HG03060 (cell line): ENCODE measurements at regions not wholly inside any gene's neighbourhood (a gene's known extent, or its start where the extent isn't known, plus 50 kb on each side); places are given as distances from the start of the nearest gene placed in this dataset.

Experiments used
- ATAC-seq: cut with Tn5 transposase; IDR thresholded peaks from one replicate; pipeline ENCODE4 v1.9.1; 2021; ENCODE audit warnings: low read depth, moderate number of reproducible peaks; ENCODE audit not compliant: unreplicated experiment

- no peak for ATAC-seq
These were observed 438.5 kb downstream of the CCSER2 start for GRCh38 chr10:84766923-84767322.

- ATAC-seq = no peak
These were observed 439.7 kb downstream of the CCSER2 start for GRCh38 chr10:84768132-84768531.

GRCh38 chr10:84770824-84771223 is 442.4 kb downstream of the CCSER2 start:
- no peak for ATAC-seq

- ATAC-seq = peak; percentile 55
These were observed 455.0 kb downstream of the CCSER2 start for GRCh38 chr10:84783386-84783785.

GRCh38 chr10:84783909-84784308 is 455.5 kb downstream of the CCSER2 start:
- no peak for ATAC-seq

- no peak for ATAC-seq
These were observed 456.4 kb downstream of the CCSER2 start for GRCh38 chr10:84784749-84785148.

GRCh38 chr10:84789026-84789425 is 460.6 kb downstream of the CCSER2 start:
- ATAC-seq = no peak

- ATAC-seq = no peak
These were observed 469.9 kb downstream of the CCSER2 start for GRCh38 chr10:84798312-84798711.

- ATAC-seq = no peak
These were observed 472.8 kb downstream of the CCSER2 start for GRCh38 chr10:84801156-84801555.

- no peak for ATAC-seq
These were observed 473.5 kb downstream of the CCSER2 start for GRCh38 chr10:84801916-84802315.

- no peak for ATAC-seq
These were observed 476.8 kb downstream of the CCSER2 start for GRCh38 chr10:84805149-84805548.

- ATAC-seq = no peak
These were observed 482.7 kb downstream of the CCSER2 start for GRCh38 chr10:84811113-84811512.

GRCh38 chr10:84818961-84819360 is 490.6 kb downstream of the CCSER2 start:
- ATAC-seq = no peak

GRCh38 chr10:84820120-84820519 is 491.7 kb downstream of the CCSER2 start:
- ATAC-seq = no peak

- no peak for ATAC-seq
These were observed 492.2 kb downstream of the CCSER2 start for GRCh38 chr10:84820596-84820995.

GRCh38 chr10:84822931-84823630 is 494.7 kb downstream of the CCSER2 start:
- no peak for ATAC-seq

- ATAC-seq = no peak
These were observed 496.1 kb downstream of the CCSER2 start for GRCh38 chr10:84824525-84824924.

- no peak for ATAC-seq
These were observed 496.9 kb downstream of the CCSER2 start for GRCh38 chr10:84825330-84825729.

GRCh38 chr10:84826704-84827103 is 498.3 kb downstream of the CCSER2 start:
- no peak for ATAC-seq

- ATAC-seq = no peak
These were observed 500.7 kb downstream of the CCSER2 start for GRCh38 chr10:84829131-84829530.

- no peak for ATAC-seq
These were observed 508.8 kb downstream of the CCSER2 start for GRCh38 chr10:84837041-84837812.

GRCh38 chr10:84837877-84838276 is 509.5 kb downstream of the CCSER2 start:
- no peak for ATAC-seq
